ENCODE measurements at regions not wholly inside any gene's neighbourhood (a gene's known extent, or its start where the extent isn't known, plus 50 kb on each side); places are given as distances from the start of the nearest gene placed in this dataset.

- H2AK5ac ChIP-seq (ENCODE audit: low read depth, low read length), result no peak overlapping the region
- H3K18ac ChIP-seq (ENCODE audit: low read length), result no peak overlapping the region
- H2BK12ac ChIP-seq (ENCODE audit: low read length), result no peak overlapping the region
- no peak overlapping the region for H3K23ac ChIP-seq (ENCODE audit: low read depth, low read length, poor library complexity)
- no peak overlapping the region for H3K4ac ChIP-seq (ENCODE audit: low read length)
- WGBS, 2 donors (ENCODE audit: extremely low coverage in 2 of 2, insufficient read length in 2 of 2, insufficient replicate concordance in 1 of 2), result no CpG with 5 or more reads among the region's 1 CpG
- no peaks in the 10 kb centered on the region for H3K79me1 ChIP-seq (ENCODE audit: low read depth, low read length)
- H3K27me3 ChIP-seq (ENCODE audit: control insufficient read depth in 3 of 3, insufficient read depth in 3 of 3, low read depth in 1 of 3, low read length in 3 of 3), result no peaks in the 10 kb centered on the region
- peaks cover 0 to 3% of the 10 kb centered on the region in 2 donors for H3K4me1 ChIP-seq (ENCODE audit: control insufficient read depth in 2 of 2, insufficient read depth in 1 of 2, low read depth in 1 of 2, low read length in 2 of 2)
- no peak overlapping the region for H2AFZ ChIP-seq (ENCODE audit: low read length)
- no peak overlapping the region for H3K4me3 ChIP-seq (ENCODE audit: low read length in 2 of 2)
- no peaks in the 10 kb centered on the region for H3K9me3 ChIP-seq (replicated peaks in 1 of 2; ENCODE audit: control insufficient read depth in 2 of 2, insufficient read depth in 1 of 2, low read depth in 1 of 2, low read length in 2 of 2)
- no peak for DNase-seq (ENCODE audit: low spot score)
- no peak overlapping the region for H4K91ac ChIP-seq (ENCODE audit: low read depth, low read length, poor library complexity)
- no peak overlapping the region for H3K14ac ChIP-seq (ENCODE audit: low read length)
- no peak overlapping the region for H2BK15ac ChIP-seq (ENCODE audit: low read length)
- H2BK5ac ChIP-seq (ENCODE audit: low read length), result no peak overlapping the region
- no peak overlapping the region for H3K9ac ChIP-seq (ENCODE audit: low read depth, low read length, poor library complexity)
- H3K4me2 ChIP-seq (ENCODE audit: insufficient read depth, low read length, poor library complexity, severe bottlenecking), result no peak overlapping the region
- no peaks in the 10 kb centered on the region for H3K36me3 ChIP-seq (replicated peaks in 1 of 2; ENCODE audit: control insufficient read depth in 2 of 2, insufficient read depth in 2 of 2, low read length in 2 of 2)
- H2BK120ac ChIP-seq (ENCODE audit: low read depth, low read length), result no peak overlapping the region
- H3K27ac ChIP-seq (replicated peaks; ENCODE audit: low read length), result no peak overlapping the region
- no peak overlapping the region for H4K8ac ChIP-seq (ENCODE audit: low read depth, low read length)
Observed at GRCh38 chr1:218865591-218865990, 308.1 kb upstream of the LYPLAL1 start.

- no peaks in the 10 kb centered on the region for H3K9me3 ChIP-seq (replicated peaks in 1 of 2; ENCODE audit: control insufficient read depth in 2 of 2, insufficient read depth in 1 of 2, low read depth in 1 of 2, low read length in 2 of 2)
- no peak overlapping the region for H3K4ac ChIP-seq (ENCODE audit: low read length)
- H3K79me1 ChIP-seq (ENCODE audit: low read depth, low read length), result no peaks in the 10 kb centered on the region
- no peaks in the 10 kb centered on the region for H3K27me3 ChIP-seq (ENCODE audit: control insufficient read depth in 3 of 3, insufficient read depth in 3 of 3, low read depth in 1 of 3, low read length in 3 of 3)
- H3K9ac ChIP-seq (ENCODE audit: low read depth, low read length, poor library complexity), result no peak overlapping the region
- peaks cover 0 to 3% of the 10 kb centered on the region in 2 donors for H3K4me1 ChIP-seq (ENCODE audit: control insufficient read depth in 2 of 2, insufficient read depth in 1 of 2, low read depth in 1 of 2, low read length in 2 of 2)
- no peak overlapping the region for H2BK15ac ChIP-seq (ENCODE audit: low read length)
- no peak overlapping the region for H3K4me2 ChIP-seq (ENCODE audit: insufficient read depth, low read length, poor library complexity, severe bottlenecking)
- WGBS, 2 donors (ENCODE audit: extremely low coverage in 2 of 2, insufficient read length in 2 of 2, insufficient replicate concordance in 1 of 2), result no CpG with 5 or more reads among the region's 1 CpG
- H4K91ac ChIP-seq (ENCODE audit: low read depth, low read length, poor library complexity), result no peak overlapping the region
- H4K8ac ChIP-seq (ENCODE audit: low read depth, low read length), result no peak overlapping the region
- no peak overlapping the region for H2BK12ac ChIP-seq (ENCODE audit: low read length)
- no peak overlapping the region for H2AFZ ChIP-seq (ENCODE audit: low read length)
- no peak overlapping the region for H3K18ac ChIP-seq (ENCODE audit: low read length)
- no peak overlapping the region for H3K14ac ChIP-seq (ENCODE audit: low read length)
- H3K27ac ChIP-seq (replicated peaks; ENCODE audit: low read length), result no peak overlapping the region
- no peak overlapping the region for H2AK5ac ChIP-seq (ENCODE audit: low read depth, low read length)
- no peak overlapping the region for H3K4me3 ChIP-seq (ENCODE audit: low read length in 2 of 2)
- H3K23ac ChIP-seq (ENCODE audit: low read depth, low read length, poor library complexity), result no peak overlapping the region
- H2BK120ac ChIP-seq (ENCODE audit: low read depth, low read length), result no peak overlapping the region
- H3K36me3 ChIP-seq (replicated peaks in 1 of 2; ENCODE audit: control insufficient read depth in 2 of 2, insufficient read depth in 2 of 2, low read length in 2 of 2), result no peaks in the 10 kb centered on the region
- no peak overlapping the region for H2BK5ac ChIP-seq (ENCODE audit: low read length)
- no peak for DNase-seq (ENCODE audit: low spot score)
Observed at GRCh38 chr1:218866507-218866906, 307.2 kb upstream of the LYPLAL1 start.

GRCh38 chr1:218867066-218867465 is 306.6 kb upstream of the LYPLAL1 start:
- Histone ChIP-seq H3K79me1 (ENCODE audit: low read depth, low read length) (no peaks in the 10 kb centered on the region), H2BK120ac (ENCODE audit: low read depth, low read length) (no peak overlapping the region), H3K27ac (replicated peaks; ENCODE audit: low read length) (no peak overlapping the region), H2AK5ac (ENCODE audit: low read depth, low read length) (no peak overlapping the region), H3K4me2 (ENCODE audit: insufficient read depth, low read length, poor library complexity, severe bottlenecking) (no peak overlapping the region), H4K8ac (ENCODE audit: low read depth, low read length) (no peak overlapping the region), H3K36me3 (replicated peaks in 1 of 2; ENCODE audit: control insufficient read depth in 2 of 2, insufficient read depth in 2 of 2, low read length in 2 of 2) (no peaks in the 10 kb centered on the region), H2BK12ac (ENCODE audit: low read length) (no peak overlapping the region), H3K9me3 (replicated peaks in 1 of 2; ENCODE audit: control insufficient read depth in 2 of 2, insufficient read depth in 1 of 2, low read depth in 1 of 2, low read length in 2 of 2) (no peaks in the 10 kb centered on the region), H3K4me3 (ENCODE audit: low read length in 2 of 2) (no peak overlapping the region), H3K27me3 (ENCODE audit: control insufficient read depth in 3 of 3, insufficient read depth in 3 of 3, low read depth in 1 of 3, low read length in 3 of 3) (no peaks in the 10 kb centered on the region), H3K18ac (ENCODE audit: low read length) (no peak overlapping the region), H3K23ac (ENCODE audit: low read depth, low read length, poor library complexity) (no peak overlapping the region), H3K4ac (ENCODE audit: low read length) (no peak overlapping the region), H3K9ac (ENCODE audit: low read depth, low read length, poor library complexity) (no peak overlapping the region), H4K91ac (ENCODE audit: low read depth, low read length, poor library complexity) (no peak overlapping the region), H3K4me1 (ENCODE audit: control insufficient read depth in 2 of 2, insufficient read depth in 1 of 2, low read depth in 1 of 2, low read length in 2 of 2) (peaks cover 0 to 3% of the 10 kb centered on the region in 2 donors), H3K14ac (ENCODE audit: low read length) (no peak overlapping the region), H2BK5ac (ENCODE audit: low read length) (no peak overlapping the region), H2AFZ (ENCODE audit: low read length) (no peak overlapping the region), H2BK15ac (ENCODE audit: low read length) (no peak overlapping the region)
- no CpG with 5 or more reads among the region's 3 CpGs for WGBS, 2 donors (ENCODE audit: extremely low coverage in 2 of 2, insufficient read length in 2 of 2, insufficient replicate concordance in 1 of 2)
- DNase-seq (ENCODE audit: low spot score), result no peak

- H3K23ac ChIP-seq (ENCODE audit: low read depth, low read length, poor library complexity), result no peak overlapping the region
- peaks cover 0 to 3% of the 10 kb centered on the region in 2 donors for H3K4me1 ChIP-seq (ENCODE audit: control insufficient read depth in 2 of 2, insufficient read depth in 1 of 2, low read depth in 1 of 2, low read length in 2 of 2)
- H2BK120ac ChIP-seq (ENCODE audit: low read depth, low read length), result no peak overlapping the region
- H2AK5ac ChIP-seq (ENCODE audit: low read depth, low read length), result no peak overlapping the region
- no peak overlapping the region for H3K4me2 ChIP-seq (ENCODE audit: insufficient read depth, low read length, poor library complexity, severe bottlenecking)
- H3K9me3 ChIP-seq (replicated peaks in 1 of 2; ENCODE audit: control insufficient read depth in 2 of 2, insufficient read depth in 1 of 2, low read depth in 1 of 2, low read length in 2 of 2), result no peaks in the 10 kb centered on the region
- no CpG with 5 or more reads among the region's 3 CpGs for WGBS, 2 donors (ENCODE audit: extremely low coverage in 2 of 2, insufficient read length in 2 of 2, insufficient replicate concordance in 1 of 2)
- H3K79me1 ChIP-seq (ENCODE audit: low read depth, low read length), result no peaks in the 10 kb centered on the region
- no peak overlapping the region for H3K4ac ChIP-seq (ENCODE audit: low read length)
- H3K14ac ChIP-seq (ENCODE audit: low read length), result no peak overlapping the region
- H3K36me3 ChIP-seq (replicated peaks in 1 of 2; ENCODE audit: control insufficient read depth in 2 of 2, insufficient read depth in 2 of 2, low read length in 2 of 2), result no peaks in the 10 kb centered on the region
- no peak overlapping the region for H2BK5ac ChIP-seq (ENCODE audit: low read length)
- H2AFZ ChIP-seq (ENCODE audit: low read length), result no peak overlapping the region
- H3K4me3 ChIP-seq (ENCODE audit: low read length in 2 of 2), result no peak overlapping the region
- no peak overlapping the region for H4K91ac ChIP-seq (ENCODE audit: low read depth, low read length, poor library complexity)
- H2BK12ac ChIP-seq (ENCODE audit: low read length), result no peak overlapping the region
- H4K8ac ChIP-seq (ENCODE audit: low read depth, low read length), result no peak overlapping the region
- no peak for DNase-seq (ENCODE audit: low spot score)
- H2BK15ac ChIP-seq (ENCODE audit: low read length), result no peak overlapping the region
- no peak overlapping the region for H3K9ac ChIP-seq (ENCODE audit: low read depth, low read length, poor library complexity)
- no peak overlapping the region for H3K18ac ChIP-seq (ENCODE audit: low read length)
- no peaks in the 10 kb centered on the region for H3K27me3 ChIP-seq (ENCODE audit: control insufficient read depth in 3 of 3, insufficient read depth in 3 of 3, low read depth in 1 of 3, low read length in 3 of 3)
- H3K27ac ChIP-seq (replicated peaks; ENCODE audit: low read length), result no peak overlapping the region
Observed at GRCh38 chr1:218867941-218868626, 305.6 kb upstream of the LYPLAL1 start.
